ENCODE measurements at regions not wholly inside any gene's neighbourhood (a gene's known extent, or its start where the extent isn't known, plus 50 kb on each side); places are given as distances from the start of the nearest gene placed in this dataset.

DNA sequence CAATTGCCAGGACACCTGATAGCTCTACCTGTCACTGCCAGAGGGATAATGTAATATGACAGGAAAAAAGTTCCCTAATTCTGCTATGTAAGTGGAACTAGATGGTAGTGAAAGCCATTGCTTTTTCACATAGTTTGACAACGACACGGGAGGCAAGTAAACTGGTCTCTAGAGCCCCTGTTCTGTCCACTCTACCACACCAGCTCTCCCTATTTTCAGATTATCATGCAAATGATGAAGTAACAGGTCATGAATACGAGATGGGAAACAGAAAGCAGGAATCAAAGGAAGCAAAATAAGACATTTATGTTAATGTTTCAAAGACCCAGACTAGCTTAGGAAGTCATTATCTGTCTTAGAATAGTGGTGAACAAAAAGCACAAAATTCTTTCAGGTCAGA, 56.2 kb downstream of the TAF11L14 start:
- no peaks in the 10 kb centered on the region for H3K36me3 ChIP-seq (ENCODE audit: insufficient read depth, low read length)
- H3K9ac ChIP-seq (ENCODE audit: low read depth, low read length) = no peak overlapping the region
- H3K9me3 ChIP-seq (ENCODE audit: control insufficient read depth, insufficient read depth, low read length) = no peaks in the 10 kb centered on the region
- no peaks in the 10 kb centered on the region for H3K4me1 ChIP-seq (ENCODE audit: insufficient read depth, low read length)

DNA sequence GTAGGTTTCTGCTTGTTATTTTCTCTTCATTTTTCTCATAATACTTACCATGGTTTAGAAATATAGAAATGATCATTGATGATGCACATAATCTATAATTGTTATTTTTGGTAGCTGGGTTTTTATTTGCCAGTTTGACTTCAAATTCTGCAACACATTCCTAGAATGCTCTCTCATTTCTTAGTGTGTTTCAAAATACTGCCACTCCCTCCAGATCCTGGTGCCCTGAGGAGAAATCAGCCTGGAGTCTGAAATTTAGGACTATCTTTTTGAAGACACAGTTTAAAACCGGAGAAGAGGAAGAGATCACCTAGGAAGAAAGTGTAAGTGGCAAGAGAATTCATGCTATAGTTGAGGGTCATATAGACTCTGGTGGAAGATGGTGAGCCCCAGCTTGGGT, 57.5 kb downstream of the TAF11L14 start:
- Histone ChIP-seq H3K4me1 (ENCODE audit: insufficient read depth, low read length) (no peaks in the 10 kb centered on the region), H3K9ac (ENCODE audit: low read depth, low read length) (no peak overlapping the region), H3K9me3 (ENCODE audit: control insufficient read depth, insufficient read depth, low read length) (no peaks in the 10 kb centered on the region), H3K36me3 (ENCODE audit: insufficient read depth, low read length) (no peaks in the 10 kb centered on the region)

DNA sequence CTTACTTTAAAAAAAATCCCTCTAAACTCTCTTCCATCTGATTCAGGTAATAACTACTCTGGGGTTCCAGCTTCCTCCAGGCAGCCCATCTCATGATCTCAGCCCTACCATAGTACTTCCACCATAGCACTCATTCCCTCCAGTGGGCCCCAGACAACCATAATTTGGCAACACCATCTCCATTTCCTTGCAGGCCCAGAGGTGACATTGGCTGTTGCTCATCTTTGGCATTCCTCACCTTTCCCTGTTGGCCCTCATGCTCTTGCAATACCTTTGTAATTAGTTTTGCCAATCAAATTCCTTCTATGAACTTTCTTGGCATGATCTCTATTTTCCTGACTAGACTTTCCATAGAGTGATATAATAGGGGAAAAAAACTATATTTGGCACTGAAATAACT, 60.1 kb downstream of the TAF11L14 start:
- Histone ChIP-seq H3K4me1 (ENCODE audit: insufficient read depth, low read length) (no peaks in the 10 kb centered on the region), H3K36me3 (ENCODE audit: insufficient read depth, low read length) (no peaks in the 10 kb centered on the region), H3K9me3 (ENCODE audit: control insufficient read depth, insufficient read depth, low read length) (no peaks in the 10 kb centered on the region), H3K9ac (ENCODE audit: low read depth, low read length) (no peak overlapping the region)

DNA sequence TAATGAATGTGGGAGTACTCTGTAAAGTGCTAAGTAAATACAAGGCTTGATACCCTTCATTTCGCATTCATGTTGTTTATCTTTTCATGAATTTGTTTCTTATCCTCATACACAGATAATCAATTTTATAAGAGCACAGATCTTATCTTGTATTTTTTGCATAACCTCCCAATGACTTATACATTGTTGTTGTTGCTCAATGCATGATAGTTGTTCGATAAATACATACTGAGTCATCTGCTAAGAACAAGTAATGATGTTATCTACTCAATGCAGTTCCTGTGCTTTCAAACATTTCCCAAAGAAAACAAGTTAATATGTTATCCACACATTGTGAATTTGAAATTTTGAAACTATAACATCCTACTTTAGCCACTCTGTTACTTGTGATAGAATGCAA, 60.7 kb downstream of the TAF11L14 start:
- H3K9me3 ChIP-seq (ENCODE audit: control insufficient read depth, insufficient read depth, low read length) = no peaks in the 10 kb centered on the region
- H3K9ac ChIP-seq (ENCODE audit: low read depth, low read length) = no peak overlapping the region
- no peaks in the 10 kb centered on the region for H3K4me1 ChIP-seq (ENCODE audit: insufficient read depth, low read length)
- H3K36me3 ChIP-seq (ENCODE audit: insufficient read depth, low read length) = no peaks in the 10 kb centered on the region

DNA sequence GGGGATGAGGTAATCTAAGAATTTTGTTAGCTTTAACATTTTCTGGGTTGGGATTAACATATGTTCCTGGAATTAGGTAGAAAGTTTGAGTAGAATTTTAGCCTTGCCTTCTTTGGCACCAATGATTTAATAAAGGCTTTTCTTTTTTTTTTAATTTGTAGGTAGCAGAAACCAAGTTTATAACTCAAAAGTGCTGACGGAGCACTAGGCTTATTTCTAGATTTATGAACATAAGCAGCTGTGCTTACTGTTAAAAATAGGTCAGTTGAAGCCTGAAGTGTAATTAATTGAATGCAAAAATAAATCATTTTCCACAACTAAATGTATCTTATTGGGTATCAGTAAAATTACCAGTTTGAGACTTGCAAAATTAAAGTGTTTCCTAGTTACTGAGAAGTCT, 62.4 kb downstream of the TAF11L14 start:
- no peak overlapping the region for H3K9ac ChIP-seq (ENCODE audit: low read depth, low read length)
- no peaks in the 10 kb centered on the region for H3K36me3 ChIP-seq (ENCODE audit: insufficient read depth, low read length)
- no peaks in the 10 kb centered on the region for H3K9me3 ChIP-seq (ENCODE audit: control insufficient read depth, insufficient read depth, low read length)
- H3K4me1 ChIP-seq (ENCODE audit: insufficient read depth, low read length) = no peaks in the 10 kb centered on the region

DNA sequence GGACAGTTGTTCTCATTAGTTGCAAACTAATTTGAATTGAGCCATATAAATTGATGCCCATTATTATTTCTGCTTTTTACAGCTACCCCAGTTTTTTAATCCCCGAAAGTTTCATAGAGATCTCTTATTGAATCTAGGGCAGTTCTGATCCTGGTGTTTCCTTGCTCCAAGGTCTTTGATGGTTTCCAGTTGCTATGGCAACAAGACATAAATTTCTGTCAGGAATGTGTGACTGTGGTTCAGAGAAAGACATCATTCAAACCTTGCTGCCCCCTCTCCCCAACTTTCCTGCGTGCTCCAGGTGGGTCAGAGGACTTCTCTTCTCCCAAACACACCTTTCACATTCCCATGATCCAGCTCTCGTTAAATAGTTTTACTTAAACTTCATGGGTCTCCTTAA, 63.4 kb downstream of the TAF11L14 start:
- no peaks in the 10 kb centered on the region for H3K36me3 ChIP-seq (ENCODE audit: insufficient read depth, low read length)
- H3K9ac ChIP-seq (ENCODE audit: low read depth, low read length) = no peak overlapping the region
- H3K4me1 ChIP-seq (ENCODE audit: insufficient read depth, low read length) = no peaks in the 10 kb centered on the region
- H3K9me3 ChIP-seq (ENCODE audit: control insufficient read depth, insufficient read depth, low read length) = no peaks in the 10 kb centered on the region

DNA sequence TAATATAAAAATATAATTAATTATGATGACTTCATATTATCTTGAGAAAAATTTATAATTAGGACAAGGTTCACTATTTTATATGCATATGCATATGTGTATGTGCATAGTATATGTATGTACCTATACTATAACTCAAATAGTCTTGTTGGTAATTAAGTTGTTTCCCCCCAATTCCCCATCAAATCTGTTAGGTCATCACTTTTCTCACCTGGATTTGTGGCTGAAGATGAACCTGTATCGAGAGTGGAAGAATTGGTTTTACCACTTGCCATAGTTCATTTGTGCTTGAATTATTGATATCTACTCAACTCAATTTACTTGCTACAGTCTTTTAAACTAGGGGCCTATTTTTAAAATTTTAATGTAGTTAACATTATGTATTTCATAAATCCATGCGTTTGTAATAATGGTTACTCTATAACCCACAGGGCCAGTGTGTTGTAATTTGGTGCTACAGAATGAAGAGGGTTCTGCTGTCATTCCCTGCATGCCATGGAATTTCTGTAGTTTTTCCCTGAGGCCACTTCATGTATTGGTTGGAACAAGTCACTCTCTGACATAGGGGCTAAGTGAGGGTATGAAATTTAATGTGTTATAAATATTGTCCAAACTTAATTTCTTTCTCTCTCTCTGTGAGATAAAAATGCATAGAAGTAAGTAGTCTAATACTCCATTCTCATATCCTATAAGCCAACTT, 74.9 kb downstream of the TAF11L14 start:
- Histone ChIP-seq H3K36me3 (ENCODE audit: insufficient read depth, low read length) (no peaks in the 10 kb centered on the region), H3K9ac (ENCODE audit: low read depth, low read length) (no peak overlapping the region), H3K4me1 (ENCODE audit: insufficient read depth, low read length) (no peaks in the 10 kb centered on the region), H3K9me3 (ENCODE audit: control insufficient read depth, insufficient read depth, low read length) (no peaks in the 10 kb centered on the region)

DNA sequence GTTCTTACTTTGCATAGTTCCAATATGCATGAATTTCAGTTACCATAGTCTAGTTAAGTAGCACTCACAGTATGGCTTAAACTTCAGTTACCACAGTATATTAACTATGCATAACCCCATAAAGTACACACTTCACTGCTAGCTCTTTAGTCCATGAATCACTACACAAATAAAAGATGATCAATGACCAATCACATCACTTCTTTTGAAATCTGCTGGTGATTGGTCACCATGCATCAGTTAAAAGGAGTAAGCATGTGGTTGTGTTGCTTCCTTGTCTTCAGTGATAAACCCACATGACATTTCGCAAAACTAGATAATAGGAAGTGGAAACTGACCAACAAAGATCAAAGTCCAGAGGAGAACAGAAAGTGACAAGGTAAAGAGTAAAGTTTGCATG, 79.0 kb downstream of the TAF11L14 start:
- no peaks in the 10 kb centered on the region for H3K4me1 ChIP-seq (ENCODE audit: insufficient read depth, low read length)
- H3K9me3 ChIP-seq (ENCODE audit: control insufficient read depth, insufficient read depth, low read length) = no peaks in the 10 kb centered on the region
- H3K9ac ChIP-seq (ENCODE audit: low read depth, low read length) = no peak overlapping the region
- H3K36me3 ChIP-seq (ENCODE audit: insufficient read depth, low read length) = no peaks in the 10 kb centered on the region

DNA sequence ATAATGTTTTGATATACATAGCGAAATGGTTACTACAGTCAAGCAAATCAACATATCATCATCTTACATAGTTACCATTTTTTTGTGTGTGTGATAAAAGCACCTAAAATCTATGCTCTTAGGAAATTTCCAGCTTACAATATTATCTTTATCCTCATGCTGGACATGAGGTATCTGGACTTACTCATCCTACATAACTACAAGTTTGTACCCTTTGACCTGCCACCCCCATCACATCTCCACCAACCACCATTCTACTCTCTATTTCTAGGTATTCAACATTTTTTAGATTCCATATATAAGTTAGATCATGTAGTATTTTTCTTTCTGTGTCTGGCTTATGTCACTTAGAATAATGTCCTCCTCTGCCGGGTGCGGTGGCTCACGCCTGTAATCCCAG, 79.9 kb downstream of the TAF11L14 start:
- Histone ChIP-seq H3K36me3 (ENCODE audit: insufficient read depth, low read length) (no peaks in the 10 kb centered on the region), H3K9me3 (ENCODE audit: control insufficient read depth, insufficient read depth, low read length) (no peaks in the 10 kb centered on the region), H3K9ac (ENCODE audit: low read depth, low read length) (no peak overlapping the region), H3K4me1 (ENCODE audit: insufficient read depth, low read length) (no peaks in the 10 kb centered on the region)

DNA sequence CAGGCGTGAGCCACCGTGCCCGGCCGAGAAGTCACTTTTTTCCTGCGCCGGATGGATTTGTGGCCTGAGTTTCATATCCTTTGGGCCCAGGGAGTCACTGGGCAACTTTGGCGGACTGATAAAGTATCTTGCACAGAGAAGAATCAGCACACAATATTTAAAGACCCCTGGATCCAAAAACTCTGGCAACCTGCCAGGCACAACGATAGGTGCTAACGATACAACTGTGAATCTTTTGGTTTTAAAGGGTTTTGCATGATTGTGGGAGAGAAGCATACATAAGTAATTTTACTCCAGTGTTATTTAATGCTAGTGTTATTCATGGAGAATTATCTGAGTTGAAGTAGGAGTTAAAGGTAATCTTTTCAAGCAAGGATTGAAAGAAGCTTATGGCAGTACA, 85.3 kb downstream of the TAF11L14 start:
- Histone ChIP-seq H3K9ac (ENCODE audit: low read depth, low read length) (no peak overlapping the region), H3K36me3 (ENCODE audit: insufficient read depth, low read length) (no peaks in the 10 kb centered on the region), H3K4me1 (ENCODE audit: insufficient read depth, low read length) (no peaks in the 10 kb centered on the region), H3K9me3 (ENCODE audit: control insufficient read depth, insufficient read depth, low read length) (0 out of 2 replicates have a peak, but pooled peaks cover under 1% of the 10 kb centered on the region)

DNA sequence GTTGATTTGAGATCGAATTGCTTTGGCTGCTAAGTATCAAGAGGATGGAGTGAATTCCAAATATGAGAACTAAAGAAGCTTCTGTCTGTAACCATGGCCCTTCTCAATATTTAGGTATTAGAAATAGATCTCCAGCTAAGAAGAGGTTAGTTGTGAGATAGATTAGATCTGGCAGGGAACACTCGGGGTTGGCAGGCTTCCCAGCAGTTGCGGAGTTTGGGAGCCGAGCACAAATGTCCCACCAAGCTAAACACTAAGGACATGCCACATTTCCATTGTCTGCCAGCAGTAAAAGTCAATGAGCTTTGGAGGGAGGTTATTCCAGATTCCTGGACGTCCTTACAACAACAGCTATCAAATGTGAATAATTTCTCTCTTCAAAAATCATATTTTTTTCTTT, 85.8 kb downstream of the TAF11L14 start:
- Histone ChIP-seq H3K4me1 (ENCODE audit: insufficient read depth, low read length) (no peaks in the 10 kb centered on the region), H3K9me3 (ENCODE audit: control insufficient read depth, insufficient read depth, low read length) (0 out of 2 replicates have a peak, but pooled peaks cover 4% of the 10 kb centered on the region), H3K36me3 (ENCODE audit: insufficient read depth, low read length) (no peaks in the 10 kb centered on the region), H3K9ac (ENCODE audit: low read depth, low read length) (no peak overlapping the region)

DNA sequence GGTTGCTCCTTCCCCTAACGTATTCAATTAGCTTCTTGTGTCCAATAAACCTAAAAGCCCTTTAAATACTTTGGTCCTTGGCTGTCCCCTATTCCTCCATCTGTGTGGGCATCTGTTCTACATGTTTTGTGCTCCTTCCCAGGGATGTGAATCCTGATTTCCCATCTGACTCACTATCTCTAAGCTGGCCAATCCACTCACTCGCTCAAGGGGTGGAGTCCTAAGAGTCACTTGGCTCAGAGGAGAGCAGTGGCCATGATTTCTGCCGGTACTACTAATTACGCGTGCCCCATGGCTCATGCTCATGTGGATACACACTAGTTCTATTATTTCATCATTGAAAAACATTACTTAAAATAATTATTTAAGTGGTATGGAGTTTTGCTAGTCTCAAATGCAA, 89.6 kb downstream of the TAF11L14 start:
- H3K36me3 ChIP-seq (ENCODE audit: insufficient read depth, low read length) = no peaks in the 10 kb centered on the region
- H3K9ac ChIP-seq (ENCODE audit: low read depth, low read length) = no peak overlapping the region
- 0 out of 2 replicates have a peak, but pooled peaks cover 4% of the 10 kb centered on the region for H3K9me3 ChIP-seq (ENCODE audit: control insufficient read depth, insufficient read depth, low read length)
- no peaks in the 10 kb centered on the region for H3K4me1 ChIP-seq (ENCODE audit: insufficient read depth, low read length)

DNA sequence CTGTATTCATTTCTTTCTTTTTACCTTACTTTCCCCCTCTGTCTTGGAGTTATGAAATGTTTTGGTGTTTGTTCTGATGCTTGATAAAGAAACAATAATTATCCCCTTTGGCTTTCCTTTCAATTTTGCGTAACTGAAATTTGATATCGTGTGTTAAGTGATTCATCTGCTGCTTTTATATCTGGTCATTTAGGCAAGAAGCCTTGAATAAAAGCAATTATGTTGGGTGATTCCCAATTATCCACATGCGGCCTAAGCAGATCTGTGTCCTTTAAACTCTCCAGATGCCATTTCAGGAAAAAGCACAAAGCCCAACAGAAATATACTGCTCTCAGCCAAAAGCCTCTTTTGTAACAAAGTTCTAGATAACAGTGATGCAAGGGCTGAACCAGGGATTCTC, 92.8 kb downstream of the TAF11L14 start:
- H3K9ac ChIP-seq (ENCODE audit: low read depth, low read length) = no peak overlapping the region
- H3K36me3 ChIP-seq (ENCODE audit: insufficient read depth, low read length) = no peaks in the 10 kb centered on the region
- H3K9me3 ChIP-seq (ENCODE audit: control insufficient read depth, insufficient read depth, low read length) = 0 out of 2 replicates have a peak, but pooled peaks cover 4% of the 10 kb centered on the region
- no peaks in the 10 kb centered on the region for H3K4me1 ChIP-seq (ENCODE audit: insufficient read depth, low read length)

DNA sequence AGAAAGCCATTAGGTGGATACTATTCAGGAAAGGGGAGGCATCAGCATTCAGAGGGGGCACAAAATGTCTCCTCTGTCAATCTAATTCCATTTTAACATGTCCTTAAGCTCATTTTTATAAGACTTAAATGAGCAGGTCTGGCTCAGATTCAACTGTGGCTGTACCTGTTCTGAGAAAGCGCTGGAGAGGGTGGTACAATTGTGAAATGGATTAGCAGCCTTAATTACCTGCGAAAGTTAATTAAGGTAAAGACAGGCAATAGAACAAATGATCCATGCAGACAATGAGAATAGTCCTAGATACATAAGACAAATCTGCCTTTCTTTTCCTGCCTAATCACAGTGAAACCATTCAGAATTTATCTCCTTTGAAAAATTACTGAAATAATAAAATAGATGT, 96.2 kb downstream of the TAF11L14 start:
- no peak overlapping the region for H3K9ac ChIP-seq (ENCODE audit: low read depth, low read length)
- no peaks in the 10 kb centered on the region for H3K36me3 ChIP-seq (ENCODE audit: insufficient read depth, low read length)
- no peaks in the 10 kb centered on the region for H3K4me1 ChIP-seq (ENCODE audit: insufficient read depth, low read length)
- H3K9me3 ChIP-seq (ENCODE audit: control insufficient read depth, insufficient read depth, low read length) = no peaks in the 10 kb centered on the region

DNA sequence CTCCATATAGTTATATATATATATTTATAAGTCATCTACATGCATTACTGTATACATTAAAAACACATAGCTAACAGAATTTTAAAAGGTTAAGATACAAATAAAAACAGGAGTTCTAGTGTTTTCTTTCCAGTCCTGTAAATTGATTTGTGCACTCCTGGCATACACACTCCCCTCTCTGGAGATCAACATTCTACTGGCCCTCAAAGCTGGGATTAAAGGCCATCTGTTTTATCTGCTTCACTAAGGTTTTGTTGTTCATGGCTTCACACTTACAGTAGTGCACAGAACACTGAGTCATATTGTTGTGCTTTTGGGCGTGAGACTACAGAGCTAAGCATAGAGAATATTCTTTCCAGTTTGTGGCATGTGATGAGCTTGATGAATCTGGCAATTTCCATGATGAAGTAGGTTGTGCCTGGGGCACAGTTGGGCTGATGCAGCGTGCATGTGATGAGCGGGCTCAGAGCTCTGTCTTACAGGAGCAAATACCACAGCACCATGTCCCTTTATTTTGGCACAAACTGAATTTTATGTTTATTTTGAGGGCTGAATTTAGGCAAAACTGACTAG, 98.2 kb downstream of the TAF11L14 start:
- no peak overlapping the region for H3K9ac ChIP-seq (ENCODE audit: low read depth, low read length)
- no peaks in the 10 kb centered on the region for H3K4me1 ChIP-seq (ENCODE audit: insufficient read depth, low read length)
- no peaks in the 10 kb centered on the region for H3K9me3 ChIP-seq (ENCODE audit: control insufficient read depth, insufficient read depth, low read length)
- no peaks in the 10 kb centered on the region for H3K36me3 ChIP-seq (ENCODE audit: insufficient read depth, low read length)

All from ES-I3 (cell line).